ENCODE measurements at regions not wholly inside any gene's neighbourhood (a gene's known extent, or its start where the extent isn't known, plus 50 kb on each side); places are given as distances from the start of the nearest gene placed in this dataset.

DNA sequence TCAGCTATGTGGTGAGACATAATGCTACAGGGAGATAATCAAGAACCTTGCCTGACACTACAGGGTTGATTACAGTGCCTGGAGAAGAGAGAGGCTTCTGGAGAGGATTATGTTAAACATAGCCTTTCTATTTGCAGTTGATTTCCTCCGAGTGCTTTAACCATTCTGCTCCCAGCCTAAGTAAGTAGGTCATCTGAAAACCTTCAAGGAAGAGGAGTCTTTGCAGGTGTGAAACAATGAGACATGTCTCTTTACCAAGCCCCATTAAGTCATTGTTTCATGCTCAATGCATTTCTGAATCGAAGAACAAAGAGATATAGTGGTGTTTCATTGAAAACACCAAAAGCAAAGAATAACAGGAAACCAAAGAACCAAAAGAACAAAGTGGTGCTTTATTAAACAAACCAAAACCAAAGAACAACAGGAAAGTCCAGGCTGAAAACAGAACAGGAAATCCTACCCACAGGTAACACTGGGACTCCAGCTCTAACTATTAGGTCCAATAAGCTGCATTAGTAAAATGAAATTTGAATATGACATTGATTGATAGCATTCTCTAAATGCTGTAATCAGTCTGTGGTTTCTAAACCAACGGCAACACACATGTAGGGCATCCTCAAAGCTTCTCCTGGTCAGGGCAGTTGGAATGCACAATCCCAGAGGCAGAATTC is 113.3 kb upstream of the SPATA31D4 start:
- Histone ChIP-seq H3K14ac (ENCODE audit: low read length in 2 of 2) (no peak overlapping the region), H2BK15ac (ENCODE audit: low read depth, poor library complexity, severe bottlenecking) (no peak overlapping the region), H4K8ac (ENCODE audit: low read length) (no peak overlapping the region), H2AFZ (ENCODE audit: low read depth, low read length) (no peak overlapping the region), H3K36me3 (ENCODE audit: control insufficient read depth in 1 of 2, insufficient read depth in 2 of 2, low read depth in 1 of 2, low read length in 2 of 2) (no peaks in the 10 kb centered on the region), H3K18ac (ENCODE audit: low read depth in 1 of 2, low read length in 2 of 2) (no peak overlapping the region), H3K23ac (ENCODE audit: low read length in 2 of 2) (no peak overlapping the region), H2AK5ac (ENCODE audit: low read length, severe bottlenecking) (no peak overlapping the region), H3K9me3 (ENCODE audit: control insufficient read depth, low read length) (no peaks in the 10 kb centered on the region), H3K4ac (ENCODE audit: low read depth in 1 of 2, low read length in 2 of 2) (no peak overlapping the region), H3K4me3 (ENCODE audit: insufficient read depth in 1 of 2, low read depth in 1 of 2, low read length in 2 of 2) (no peak overlapping the region), H2BK12ac (ENCODE audit: low read length in 2 of 2) (no peak overlapping the region), H2BK120ac (ENCODE audit: low read depth, low read length) (no peak overlapping the region), H3K79me1 (replicated peaks; ENCODE audit: low read length, poor library complexity, severe bottlenecking) (no peaks in the 10 kb centered on the region), H3K27ac (ENCODE audit: low read length, poor library complexity, severe bottlenecking) (no peak overlapping the region), H3K4me2 (ENCODE audit: low read length, poor library complexity, severe bottlenecking) (no peak overlapping the region), H3K27me3 (ENCODE audit: control insufficient read depth in 1 of 2, insufficient read depth in 1 of 2, low read length in 2 of 2) (no peaks in the 10 kb centered on the region), H2BK5ac (ENCODE audit: low read depth, low read length, poor library complexity, severe bottlenecking) (no peak overlapping the region), H3K4me1 (ENCODE audit: control insufficient read depth, insufficient read depth, low read depth, low read length) (peaks cover 3% of the 10 kb centered on the region), H4K91ac (ENCODE audit: low read length) (no peak overlapping the region), H3K9ac (ENCODE audit: low read length) (no peak overlapping the region)
- DNase-seq = peak; percentile 20
- WGBS = 55% methylated on average over 2 of the region's 3 CpGs

DNA sequence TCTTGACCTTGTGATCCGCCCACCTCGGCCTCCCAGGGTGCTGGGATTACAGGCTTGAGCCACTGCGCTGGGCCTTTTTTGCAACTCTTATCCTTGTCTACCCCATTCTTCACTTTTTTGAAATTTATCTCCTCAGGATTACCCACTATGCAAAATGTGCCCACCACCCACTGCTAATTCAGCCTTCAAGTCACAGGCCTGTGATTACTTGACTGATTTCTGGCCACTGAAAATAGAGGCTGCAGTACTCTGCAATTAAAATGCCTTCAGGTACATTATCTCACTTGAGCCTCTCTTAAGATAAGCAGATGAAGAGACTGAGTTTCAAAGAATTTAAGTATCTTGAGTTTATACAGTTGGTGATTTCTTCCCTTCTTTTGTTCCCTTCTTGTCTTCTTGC is 112.4 kb upstream of the SPATA31D4 start:
- no peaks in the 10 kb centered on the region for H3K36me3 ChIP-seq (ENCODE audit: control insufficient read depth in 1 of 2, insufficient read depth in 2 of 2, low read depth in 1 of 2, low read length in 2 of 2)

DNA sequence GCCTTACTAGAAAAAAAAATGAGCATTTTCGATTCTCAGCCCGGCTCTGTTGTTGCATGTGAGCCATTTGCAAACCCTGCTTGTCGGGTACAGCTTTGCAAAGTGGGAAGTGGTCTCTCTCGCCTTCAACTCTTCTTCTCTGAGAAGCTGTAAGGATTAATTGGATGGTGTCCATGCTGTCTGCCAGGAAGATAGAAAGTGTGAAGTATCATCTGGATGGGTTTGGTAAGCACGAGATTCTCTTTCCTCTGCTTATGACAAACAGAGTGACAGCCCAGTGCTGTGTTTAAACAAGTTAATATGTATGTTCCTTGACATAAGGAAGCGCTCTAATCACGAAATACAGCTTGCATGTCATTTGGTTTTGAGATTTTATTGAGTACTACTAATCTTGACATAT is 109.1 kb upstream of the SPATA31D4 start:
- Histone ChIP-seq H3K27me3 (ENCODE audit: control insufficient read depth in 1 of 2, insufficient read depth in 1 of 2, low read length in 2 of 2) (no peaks in the 10 kb centered on the region), H3K79me1 (replicated peaks; ENCODE audit: low read length, poor library complexity, severe bottlenecking) (no peaks in the 10 kb centered on the region), H2AK5ac (ENCODE audit: low read length, severe bottlenecking) (no peak overlapping the region), H3K4me3 (ENCODE audit: insufficient read depth in 1 of 2, low read depth in 1 of 2, low read length in 2 of 2) (no peak overlapping the region), H2BK5ac (ENCODE audit: low read depth, low read length, poor library complexity, severe bottlenecking) (no peak overlapping the region), H2BK120ac (ENCODE audit: low read depth, low read length) (no peak overlapping the region), H3K4me2 (ENCODE audit: low read length, poor library complexity, severe bottlenecking) (no peak overlapping the region), H3K14ac (ENCODE audit: low read length in 2 of 2) (no peak overlapping the region), H3K4me1 (ENCODE audit: control insufficient read depth, insufficient read depth, low read depth, low read length) (peaks cover 9% of the 10 kb centered on the region), H3K23ac (ENCODE audit: low read length in 2 of 2) (no peak overlapping the region), H3K36me3 (ENCODE audit: control insufficient read depth in 1 of 2, insufficient read depth in 2 of 2, low read depth in 1 of 2, low read length in 2 of 2) (no peaks in the 10 kb centered on the region), H2BK15ac (ENCODE audit: low read depth, poor library complexity, severe bottlenecking) (no peak overlapping the region), H3K9ac (ENCODE audit: low read length) (no peak overlapping the region), H2BK12ac (ENCODE audit: low read length in 2 of 2) (no peak overlapping the region), H3K4ac (ENCODE audit: low read depth in 1 of 2, low read length in 2 of 2) (no peak overlapping the region), H3K18ac (ENCODE audit: low read depth in 1 of 2, low read length in 2 of 2) (no peak overlapping the region), H3K27ac (ENCODE audit: low read length, poor library complexity, severe bottlenecking) (no peak overlapping the region), H2AFZ (ENCODE audit: low read depth, low read length) (no peak overlapping the region), H4K8ac (ENCODE audit: low read length) (no peak overlapping the region), H3K9me3 (ENCODE audit: control insufficient read depth, low read length) (no peaks in the 10 kb centered on the region), H4K91ac (ENCODE audit: low read length) (no peak overlapping the region)
- no peak for DNase-seq
- 84% methylated on average over 7 of the region's 7 CpGs for WGBS

More for the DNA sequence above, 112.4 kb upstream of the SPATA31D4 start:
- no peak overlapping the region for H3K9ac ChIP-seq (ENCODE audit: low read length)
- no peak overlapping the region for H3K4me2 ChIP-seq (ENCODE audit: low read length, poor library complexity, severe bottlenecking)
- H4K8ac ChIP-seq (ENCODE audit: low read length) = no peak overlapping the region
- H3K9me3 ChIP-seq (ENCODE audit: control insufficient read depth, low read length) = no peaks in the 10 kb centered on the region
- no peaks in the 10 kb centered on the region for H3K79me1 ChIP-seq (replicated peaks; ENCODE audit: low read length, poor library complexity, severe bottlenecking)
- H2BK15ac ChIP-seq (ENCODE audit: low read depth, poor library complexity, severe bottlenecking) = no peak overlapping the region
- H3K27ac ChIP-seq (ENCODE audit: low read length, poor library complexity, severe bottlenecking) = no peak overlapping the region
- no peak overlapping the region for H3K14ac ChIP-seq (ENCODE audit: low read length in 2 of 2)
- H3K18ac ChIP-seq (ENCODE audit: low read depth in 1 of 2, low read length in 2 of 2) = no peak overlapping the region
- H2BK12ac ChIP-seq (ENCODE audit: low read length in 2 of 2) = no peak overlapping the region
- no peak overlapping the region for H2BK120ac ChIP-seq (ENCODE audit: low read depth, low read length)
- H3K23ac ChIP-seq (ENCODE audit: low read length in 2 of 2) = no peak overlapping the region
- H2BK5ac ChIP-seq (ENCODE audit: low read depth, low read length, poor library complexity, severe bottlenecking) = no peak overlapping the region
- H2AFZ ChIP-seq (ENCODE audit: low read depth, low read length) = no peak overlapping the region
- H3K4ac ChIP-seq (ENCODE audit: low read depth in 1 of 2, low read length in 2 of 2) = no peak overlapping the region
- H3K4me1 ChIP-seq (ENCODE audit: control insufficient read depth, insufficient read depth, low read depth, low read length) = peaks cover 4% of the 10 kb centered on the region
- no peak overlapping the region for H2AK5ac ChIP-seq (ENCODE audit: low read length, severe bottlenecking)
- WGBS = 90% methylated on average over 3 of the region's 3 CpGs
- no peaks in the 10 kb centered on the region for H3K27me3 ChIP-seq (ENCODE audit: control insufficient read depth in 1 of 2, insufficient read depth in 1 of 2, low read length in 2 of 2)
- no peak overlapping the region for H3K4me3 ChIP-seq (ENCODE audit: insufficient read depth in 1 of 2, low read depth in 1 of 2, low read length in 2 of 2)
- H4K91ac ChIP-seq (ENCODE audit: low read length) = no peak overlapping the region
- no peak for DNase-seq

DNA sequence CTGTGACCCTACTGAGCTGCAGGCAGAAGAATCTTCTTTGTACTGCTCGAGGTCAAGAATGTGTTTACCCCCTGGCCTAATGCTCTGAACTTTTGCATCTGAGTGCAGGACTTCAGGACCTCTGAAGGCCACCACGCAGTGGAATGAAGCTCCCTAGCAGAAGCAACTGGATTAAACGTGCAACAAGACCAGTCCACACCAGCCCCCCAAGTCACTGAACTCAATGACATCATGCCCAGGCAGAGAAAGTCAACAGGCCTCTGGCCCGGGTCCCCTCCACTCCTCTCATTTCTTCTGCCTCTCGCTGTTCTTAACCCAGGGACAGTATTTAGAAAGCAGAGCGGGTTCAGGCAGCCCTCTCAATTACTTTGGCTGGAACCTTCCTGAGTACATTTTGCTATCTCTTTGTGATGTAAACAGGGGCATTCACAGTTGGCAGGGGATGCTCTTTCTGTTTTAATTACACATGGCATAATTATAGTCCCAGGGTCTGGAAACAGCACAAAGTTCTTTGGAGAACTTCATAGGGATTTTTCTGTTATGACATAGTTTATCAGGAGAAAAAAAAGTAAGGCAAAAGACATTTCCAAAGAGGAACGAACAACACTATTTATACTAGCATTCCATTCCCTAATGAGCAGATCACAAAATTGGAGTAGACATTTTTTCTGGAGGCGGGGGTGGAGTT is 108.2 kb upstream of the SPATA31D4 start:
- 39% methylated on average over 7 of the region's 8 CpGs for WGBS
- Histone ChIP-seq H3K4me2 (ENCODE audit: low read length, poor library complexity, severe bottlenecking) (no peak overlapping the region), H2AFZ (ENCODE audit: low read depth, low read length) (no peak overlapping the region)

More for the DNA sequence above, 108.2 kb upstream of the SPATA31D4 start:
- Histone ChIP-seq H3K4ac (ENCODE audit: low read depth in 1 of 2, low read length in 2 of 2) (peak overlapping the region in 1 of 2 experiments; percentile 49), H3K4me3 (ENCODE audit: insufficient read depth in 1 of 2, low read depth in 1 of 2, low read length in 2 of 2) (no peak overlapping the region), H4K91ac (ENCODE audit: low read length) (no peak overlapping the region), H3K79me1 (replicated peaks; ENCODE audit: low read length, poor library complexity, severe bottlenecking) (no peaks in the 10 kb centered on the region), H3K27ac (ENCODE audit: low read length, poor library complexity, severe bottlenecking) (no peak overlapping the region), H2BK5ac (ENCODE audit: low read depth, low read length, poor library complexity, severe bottlenecking) (no peak overlapping the region), H3K23ac (ENCODE audit: low read length in 2 of 2) (no peak overlapping the region), H3K9ac (ENCODE audit: low read length) (no peak overlapping the region), H3K36me3 (ENCODE audit: control insufficient read depth in 1 of 2, insufficient read depth in 2 of 2, low read depth in 1 of 2, low read length in 2 of 2) (no peaks in the 10 kb centered on the region), H2BK120ac (ENCODE audit: low read depth, low read length) (no peak overlapping the region), H3K18ac (ENCODE audit: low read depth in 1 of 2, low read length in 2 of 2) (peak overlapping the region in 1 of 2 experiments; percentile 57), H3K4me1 (ENCODE audit: control insufficient read depth, insufficient read depth, low read depth, low read length) (peaks cover 9% of the 10 kb centered on the region), H2BK12ac (ENCODE audit: low read length in 2 of 2) (peak overlapping the region in 1 of 2 experiments; percentile 42), H2BK15ac (ENCODE audit: low read depth, poor library complexity, severe bottlenecking) (no peak overlapping the region), H3K9me3 (ENCODE audit: control insufficient read depth, low read length) (no peaks in the 10 kb centered on the region), H4K8ac (ENCODE audit: low read length) (peak overlapping the region; percentile 14), H3K27me3 (ENCODE audit: control insufficient read depth in 1 of 2, insufficient read depth in 1 of 2, low read length in 2 of 2) (no peaks in the 10 kb centered on the region), H3K14ac (ENCODE audit: low read length in 2 of 2) (peak overlapping the region in 1 of 2 experiments; percentile 65), H2AK5ac (ENCODE audit: low read length, severe bottlenecking) (no peak overlapping the region)
- DNase-seq = no peak

Measured in mesenchymal stem cell (in vitro differentiated cells and primary cell).